NCI-H1048 (cell line): ENCODE measurements at regions not wholly inside any gene's neighbourhood (a gene's known extent, or its start where the extent isn't known, plus 50 kb on each side); places are given as distances from the start of the nearest gene placed in this dataset.
"Not testable (repeated sequence)": the region's sequence is repeated elsewhere in the genome, so short reads cannot be mapped to it uniquely, and the experiment has no call there.

Experiments used
- DNase-seq: peaks from one replicate; lab custom pipeline; 2025; lab: John Stamatoyannopoulos, UW

DNA sequence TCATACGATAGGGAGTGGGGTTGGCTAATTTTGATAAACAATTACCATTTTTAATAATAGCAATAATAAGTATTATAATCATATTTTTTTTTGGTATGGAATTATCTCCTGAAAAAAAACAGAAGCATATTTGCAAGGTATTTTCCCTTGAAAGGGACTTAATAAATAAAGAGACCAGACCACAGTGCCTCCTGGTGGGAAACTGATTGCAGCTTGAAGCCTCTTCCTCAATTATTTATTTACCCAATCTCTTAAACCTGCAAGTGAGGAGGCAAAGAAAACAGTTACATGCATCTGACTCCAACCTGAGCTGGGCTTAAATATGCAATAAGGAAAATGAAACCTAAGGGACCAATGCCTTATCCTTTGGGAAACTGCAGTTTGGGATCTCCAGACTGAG lies 388.1 kb upstream of the ACO1 start:
- no peak for DNase-seq

DNA sequence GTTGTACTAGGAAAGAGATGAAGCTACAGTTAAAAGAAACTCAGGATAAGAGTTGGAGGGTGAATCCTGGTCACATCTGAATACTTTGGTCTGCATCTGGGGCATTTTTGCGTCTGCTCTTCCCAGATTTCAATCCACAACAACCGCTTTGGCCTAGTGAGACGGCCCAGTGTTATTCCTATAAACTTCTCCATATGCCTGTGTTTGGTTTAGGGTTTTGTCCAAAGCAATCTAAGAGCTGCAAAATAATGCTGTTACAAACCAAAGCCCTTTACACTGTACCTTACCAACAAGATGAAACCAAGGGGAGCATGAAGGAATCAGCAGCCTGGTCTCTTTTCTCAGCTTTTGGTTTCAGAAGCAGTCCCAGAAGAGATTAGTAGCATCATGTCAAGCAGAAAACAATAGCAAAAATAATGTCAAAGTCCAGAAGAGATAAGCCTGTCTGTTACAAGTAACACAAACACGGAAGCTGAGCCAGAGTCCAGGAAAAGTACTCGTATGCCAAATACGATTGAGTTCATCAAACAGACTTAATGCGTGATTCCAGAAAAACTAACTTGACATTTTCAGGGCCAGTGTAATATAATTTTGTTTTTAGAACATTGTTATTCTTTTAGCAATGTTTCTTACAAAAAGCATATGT lies 379.9 kb upstream of the ACO1 start:
- DNase-seq = no peak

DNA sequence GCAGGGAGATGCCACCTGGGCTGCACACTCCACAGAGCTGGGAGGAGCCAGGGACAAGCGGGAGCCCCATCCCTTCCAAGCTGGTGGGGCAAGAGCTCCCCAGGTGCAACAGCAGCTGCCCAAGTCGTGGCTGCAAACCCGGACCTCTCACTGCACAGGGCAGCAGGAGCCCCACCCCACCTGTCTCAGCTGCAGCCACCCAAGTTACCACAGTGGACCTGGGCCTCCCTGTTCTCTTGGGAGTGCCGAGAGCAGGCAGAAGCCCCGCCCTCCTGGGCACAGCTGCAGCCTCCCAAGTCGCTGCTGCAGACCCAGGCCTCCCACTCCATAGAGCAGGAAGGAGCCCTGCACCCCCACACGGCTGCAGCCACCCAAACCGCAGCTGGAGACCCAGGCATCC lies 374.1 kb upstream of the ACO1 start:
- DNase-seq = no peak

DNA sequence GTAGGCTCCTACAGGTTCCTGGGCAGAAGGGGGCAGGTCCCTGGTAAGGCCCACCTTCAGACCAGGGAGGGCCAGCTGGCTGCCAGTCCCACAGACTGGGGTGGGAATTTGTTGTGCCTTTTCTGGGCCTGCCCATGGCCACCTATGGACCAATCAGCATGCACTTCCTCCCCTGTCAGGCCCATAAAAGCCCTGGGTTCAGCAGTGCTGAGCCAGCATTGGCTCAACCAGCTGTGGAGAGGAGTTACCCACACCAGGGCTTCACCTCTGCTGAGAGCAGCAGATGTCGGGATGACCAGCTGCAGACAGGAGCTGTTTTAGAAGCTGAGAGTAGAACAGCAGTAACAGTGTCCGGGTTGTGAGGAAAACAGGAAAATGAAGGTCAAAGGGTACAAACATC lies 373.4 kb upstream of the ACO1 start:
- no peak for DNase-seq

DNA sequence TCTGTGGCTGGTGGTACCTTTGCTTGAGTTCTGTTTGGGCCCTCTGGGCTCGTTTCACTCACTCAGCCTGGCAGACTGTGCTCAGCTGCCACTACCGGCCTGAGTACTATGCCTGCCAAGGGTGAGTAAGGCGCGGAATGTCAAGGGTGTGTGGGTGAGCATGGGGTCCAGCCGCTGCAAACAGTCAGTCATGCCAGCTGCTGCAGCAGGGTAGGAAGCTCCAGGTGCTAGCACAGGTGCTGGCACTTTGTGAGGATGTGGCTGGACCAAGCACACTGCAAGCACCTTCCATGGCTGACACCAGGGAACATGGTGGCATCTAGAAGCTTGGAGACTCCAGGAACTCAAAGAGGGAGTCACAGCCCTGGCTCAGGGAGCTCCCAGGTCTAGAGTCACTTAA lies 368.6 kb upstream of the ACO1 start:
- no peak for DNase-seq

DNA sequence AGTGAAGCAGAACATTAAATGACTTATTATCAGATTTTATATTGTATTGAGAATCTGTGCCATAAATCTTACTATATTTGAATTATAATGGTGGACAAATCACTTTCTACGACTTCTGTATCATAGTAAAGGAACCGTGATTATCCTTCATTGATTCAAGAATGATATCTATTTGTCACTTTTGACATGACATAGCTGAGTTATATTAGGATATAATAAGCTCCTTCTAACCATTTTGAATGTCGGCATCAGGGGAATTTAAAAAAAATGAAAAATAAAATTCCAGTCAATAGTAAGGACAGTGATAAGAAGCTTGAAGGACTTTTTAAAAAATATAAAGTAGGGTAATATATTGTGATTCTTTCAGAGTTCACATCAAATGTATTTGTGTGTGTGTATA lies 338.9 kb upstream of the ACO1 start:
- DNase-seq = no peak

DNA sequence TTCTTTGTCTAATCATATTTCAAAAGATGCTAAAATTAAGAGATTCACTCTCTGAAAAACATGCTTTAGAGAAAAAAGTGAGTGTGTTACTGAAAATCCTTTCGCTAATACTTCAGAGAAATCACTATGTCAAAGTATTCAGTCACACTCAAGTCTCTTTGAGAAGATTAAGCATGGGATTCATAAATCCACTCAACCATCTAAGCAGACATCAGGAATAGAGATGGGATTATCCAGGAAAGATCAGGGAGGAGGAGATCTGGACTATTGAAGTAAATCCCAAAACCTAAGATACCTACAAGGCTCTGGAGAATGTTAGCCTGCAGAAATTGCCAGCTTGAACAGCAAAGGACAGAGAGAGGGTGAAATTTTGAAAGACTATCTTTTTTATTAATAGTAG lies 317.2 kb upstream of the ACO1 start:
- DNase-seq = no peak

DNA sequence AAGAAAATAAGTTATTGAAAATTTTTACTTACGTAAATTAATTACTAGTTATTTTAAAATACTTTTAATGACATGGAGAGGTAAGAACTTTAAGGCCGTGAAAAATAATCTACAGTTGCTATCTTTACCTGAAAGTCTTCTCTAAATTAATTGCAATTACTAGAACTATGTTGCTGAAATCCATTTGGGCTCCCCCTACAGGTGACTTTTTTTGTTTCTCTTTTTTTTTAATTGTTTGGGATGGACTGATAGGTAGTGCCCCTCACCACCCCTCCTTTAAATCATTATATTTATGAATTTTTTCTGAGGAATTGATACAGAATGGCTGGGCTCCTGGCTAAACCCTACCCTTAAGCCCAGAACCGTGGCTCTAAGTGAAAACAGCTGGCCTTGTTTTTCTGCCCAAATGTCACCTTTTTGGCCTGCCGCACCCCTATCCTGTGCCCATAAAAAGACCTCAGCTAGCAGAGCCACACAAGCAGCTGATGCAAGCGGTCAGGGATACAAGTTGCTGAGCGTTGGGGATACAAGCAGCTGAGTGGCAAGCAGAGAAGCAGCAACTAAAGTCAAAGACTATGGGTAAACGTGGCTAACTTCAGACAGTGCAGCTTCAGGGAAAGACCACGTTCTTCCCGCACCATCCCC lies 315.2 kb upstream of the ACO1 start:
- no peak for DNase-seq

DNA sequence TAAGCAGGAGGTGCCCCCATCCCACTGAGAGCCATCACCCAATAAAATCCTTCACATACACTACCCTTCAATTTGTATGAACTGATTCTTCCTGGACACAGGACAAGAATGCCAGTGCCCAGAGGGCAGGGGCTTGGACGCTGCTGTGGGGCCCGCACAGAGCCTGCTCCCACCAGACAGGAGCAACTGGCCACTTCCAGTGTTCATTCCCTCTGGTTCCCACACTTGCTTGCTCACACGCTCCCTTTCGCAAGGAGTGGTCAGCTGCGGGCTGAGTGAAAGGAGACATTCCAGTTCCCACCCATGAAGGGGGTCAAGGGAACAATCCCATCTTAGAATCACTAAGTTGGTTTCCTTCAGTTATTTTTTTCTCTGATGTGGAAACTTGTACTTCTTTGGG lies 314.5 kb upstream of the ACO1 start:
- no peak for DNase-seq

DNA sequence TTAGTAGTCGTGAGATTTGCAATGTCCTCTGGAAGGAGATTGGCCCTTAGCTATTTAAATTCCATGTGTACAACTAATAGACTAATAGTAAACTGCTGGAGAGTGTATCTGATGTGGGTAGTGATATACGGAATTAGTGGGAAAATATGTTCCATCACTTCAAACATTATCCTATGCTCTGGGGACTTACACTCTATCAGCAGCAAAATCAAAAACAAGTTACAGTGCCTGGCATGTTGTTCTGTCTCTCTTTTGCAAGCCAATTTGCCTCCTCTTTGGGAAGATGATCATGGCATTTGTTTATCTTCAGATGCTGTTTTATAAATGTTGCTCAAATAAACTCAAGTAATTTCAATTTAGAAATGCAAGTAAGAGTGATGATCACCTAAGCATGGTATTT lies 311.9 kb upstream of the ACO1 start:
- DNase-seq = no peak

DNA sequence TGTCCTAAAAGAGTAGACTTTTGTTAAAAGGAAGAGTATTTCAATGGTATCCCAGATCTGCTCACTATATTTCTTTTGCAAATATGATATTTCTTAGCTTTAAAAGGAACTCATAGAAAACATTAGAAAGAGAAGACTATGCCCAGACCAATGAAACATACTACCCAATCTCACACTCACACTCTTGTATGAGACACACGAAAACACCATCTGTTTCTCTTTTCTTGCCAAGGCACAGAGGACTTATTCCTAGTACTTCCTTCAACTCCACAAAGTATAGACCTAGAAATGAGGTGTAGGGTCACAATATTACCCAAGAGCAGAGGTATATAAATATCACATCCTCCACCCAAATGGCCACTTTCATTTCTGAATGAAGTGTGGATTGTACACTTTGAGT lies 292.4 kb upstream of the ACO1 start:
- DNase-seq = no peak

DNA sequence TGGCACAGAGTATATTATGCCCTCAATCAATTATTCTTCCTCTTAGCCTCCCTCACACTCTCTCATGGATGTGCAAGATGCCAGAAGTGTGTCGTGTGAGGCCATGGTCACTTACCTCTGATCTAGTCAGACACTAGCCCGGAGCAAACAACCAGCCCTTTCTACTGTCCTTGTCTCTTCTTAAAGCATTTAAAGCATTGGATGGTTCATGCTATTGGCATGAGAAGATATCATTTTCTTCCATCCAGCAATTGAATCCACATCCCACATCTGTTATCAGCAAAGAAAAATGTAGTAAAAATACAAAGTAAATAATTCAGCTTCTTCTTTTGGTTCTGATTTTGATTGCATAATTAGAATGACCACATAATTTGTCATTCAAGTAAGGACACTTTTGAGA lies 267.2 kb upstream of the ACO1 start:
- no peak for DNase-seq

DNA sequence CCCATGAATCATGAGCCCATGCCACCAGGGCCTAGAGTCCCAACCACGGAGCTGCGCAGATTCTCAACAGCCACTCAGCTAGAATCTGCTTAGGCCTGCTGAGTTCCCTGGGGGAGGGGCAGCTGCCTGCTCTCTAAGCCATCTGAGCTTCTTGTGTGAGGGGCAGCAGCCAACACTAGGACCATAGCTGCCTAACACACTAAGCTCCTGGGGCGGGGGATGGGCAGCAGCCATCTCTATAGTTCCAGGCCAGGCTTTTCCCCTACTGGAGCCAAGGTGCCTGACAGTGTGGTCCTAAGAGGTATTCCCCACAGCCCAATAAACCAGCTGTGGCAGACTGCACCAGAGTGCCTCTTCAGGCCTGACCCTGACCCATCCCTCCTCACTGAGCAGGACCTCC lies 255.9 kb upstream of the ACO1 start:
- no peak for DNase-seq

DNA sequence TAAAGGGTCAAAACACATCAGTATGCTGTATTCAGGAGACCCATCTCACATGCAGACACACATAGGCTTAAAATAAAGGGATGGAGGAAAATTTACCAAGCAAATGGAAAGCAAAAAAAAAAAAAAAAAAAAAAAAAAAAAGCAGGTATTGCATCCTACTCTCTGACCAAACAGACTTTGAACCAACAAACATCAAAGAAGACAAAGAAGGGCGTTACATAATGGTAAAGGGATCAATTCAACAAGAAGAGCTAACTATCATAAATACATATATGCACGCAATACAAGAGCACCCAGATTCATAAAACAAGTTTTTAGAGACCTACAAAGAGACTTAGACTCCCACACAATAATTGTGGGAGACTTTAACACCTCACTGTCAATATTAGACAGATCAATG lies 253.7 kb upstream of the ACO1 start:
- not testable (repeated sequence) for DNase-seq

DNA sequence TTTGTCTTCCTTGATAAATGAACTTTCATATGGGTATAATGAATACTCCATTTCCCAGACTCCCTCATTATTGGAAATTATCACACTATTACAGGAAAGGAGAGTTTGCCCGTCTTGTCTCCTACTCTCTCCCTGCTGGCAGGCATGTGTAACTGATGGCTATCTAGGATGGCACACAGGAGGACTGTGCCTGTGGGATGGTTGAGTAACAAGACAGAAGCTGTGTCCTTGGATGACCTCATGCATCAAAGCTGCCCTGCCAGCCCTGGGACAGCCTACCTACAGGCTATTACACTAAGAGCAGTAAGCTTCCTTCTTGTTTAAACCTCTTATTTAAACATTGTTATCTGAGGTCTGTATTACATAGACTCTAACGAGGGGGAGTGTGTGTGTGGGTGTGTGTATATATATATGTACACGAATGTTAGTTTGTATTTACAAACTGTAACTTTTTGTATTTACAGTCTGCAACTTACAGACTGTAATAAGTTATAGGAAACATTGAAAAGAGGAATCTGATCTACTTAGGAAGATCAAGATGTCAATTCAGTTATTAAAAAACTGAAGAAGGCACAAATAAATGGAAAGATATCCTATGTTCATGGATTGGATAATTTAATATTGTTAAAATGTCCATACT lies 247.6 kb upstream of the ACO1 start:
- DNase-seq = no peak

DNA sequence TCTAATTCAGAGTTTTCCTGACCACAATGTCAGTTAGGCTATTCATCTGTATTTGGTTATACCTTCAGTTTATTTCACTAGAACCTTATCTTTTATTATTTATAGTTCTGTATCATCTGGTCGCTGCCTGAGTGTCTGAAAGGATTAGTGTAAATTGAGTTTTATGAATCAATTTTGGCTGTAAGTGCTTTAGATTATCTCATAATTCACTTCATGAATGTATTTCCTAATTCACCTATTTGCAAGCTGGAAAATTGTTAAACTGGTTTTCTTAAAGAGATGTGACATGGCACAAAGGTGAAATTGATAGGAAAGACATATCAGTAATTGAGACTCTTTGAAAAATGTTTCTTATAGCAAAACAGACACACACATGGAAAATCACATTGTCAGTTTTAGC lies 242.4 kb upstream of the ACO1 start:
- DNase-seq = no peak

DNA sequence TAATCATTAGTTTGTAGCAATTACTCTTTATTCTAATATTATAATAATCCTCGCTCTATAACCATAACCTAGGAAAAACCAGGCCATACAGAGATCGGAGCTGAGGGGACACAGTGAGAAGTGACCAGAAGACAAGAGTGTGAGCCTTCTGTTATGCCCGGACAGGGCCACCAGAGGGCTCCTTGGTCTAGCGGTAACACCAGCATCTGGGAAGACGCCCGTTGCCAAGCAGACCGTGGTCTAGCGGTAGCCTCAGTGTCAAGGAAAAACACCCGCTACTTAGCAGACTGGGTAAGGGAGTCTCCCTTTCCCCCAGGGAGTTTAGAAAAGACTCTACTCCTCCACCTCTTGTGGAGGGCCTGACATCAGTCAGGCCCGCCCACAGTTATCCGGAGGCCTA lies 235.9 kb upstream of the ACO1 start:
- not testable (repeated sequence) for DNase-seq

DNA sequence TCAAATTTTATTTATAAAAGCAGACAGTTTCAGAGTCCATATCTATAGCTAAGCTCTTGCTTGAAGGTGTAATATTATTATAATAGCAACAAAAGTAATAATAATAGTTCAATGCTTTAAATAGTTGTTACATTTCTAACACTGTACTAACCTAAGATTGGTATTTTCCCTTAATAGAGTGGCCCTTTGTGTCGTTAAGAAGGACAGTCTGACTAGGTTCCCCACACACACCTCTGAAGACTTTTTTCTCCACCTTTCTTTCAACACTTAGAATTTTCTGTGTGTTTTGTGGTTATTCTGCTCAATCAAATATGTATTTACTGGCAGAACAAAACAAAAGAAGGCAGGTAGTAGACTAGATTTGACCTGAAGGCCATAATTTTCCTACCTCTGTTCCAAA lies 223.2 kb upstream of the ACO1 start:
- no peak for DNase-seq

DNA sequence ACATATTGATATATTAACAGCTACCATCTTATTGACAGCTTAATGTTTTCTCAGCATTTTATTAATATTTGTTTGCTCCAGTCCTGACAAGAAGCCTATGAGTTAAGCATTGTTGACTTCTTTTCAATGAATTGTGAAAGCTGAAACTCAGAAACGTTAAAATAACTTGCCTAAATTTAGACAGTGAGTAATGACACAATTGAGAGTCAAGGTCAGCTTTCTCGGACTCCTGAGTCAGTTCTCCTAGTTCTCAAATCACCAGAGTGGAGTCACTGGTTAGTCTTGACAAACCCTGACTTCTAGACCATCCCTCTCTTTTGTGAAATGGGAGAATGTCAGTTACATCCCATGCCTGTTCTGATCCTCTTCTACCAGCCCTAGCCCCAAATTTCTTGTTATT lies 222.7 kb upstream of the ACO1 start:
- DNase-seq = no peak

DNA sequence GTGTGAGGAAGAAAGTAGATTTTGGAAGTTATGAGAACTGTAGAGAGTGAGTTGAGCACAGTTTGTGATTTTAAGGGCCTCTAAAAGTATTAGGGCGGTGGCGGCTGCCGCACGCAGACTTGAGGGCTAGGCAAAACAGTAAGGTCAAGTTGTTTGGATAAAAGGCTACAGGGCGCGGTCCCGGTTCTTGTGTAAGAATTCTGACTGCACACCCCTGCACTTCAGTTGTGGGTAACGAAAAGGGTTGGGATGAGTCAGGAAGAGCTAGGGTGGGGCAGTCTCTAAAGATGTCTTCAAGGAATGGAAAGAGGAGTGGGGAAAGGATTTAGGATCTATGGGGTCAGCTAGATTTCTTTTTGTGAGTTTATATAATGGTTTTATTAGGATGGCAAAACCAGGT lies 218.1 kb upstream of the ACO1 start:
- not testable (repeated sequence) for DNase-seq

DNA sequence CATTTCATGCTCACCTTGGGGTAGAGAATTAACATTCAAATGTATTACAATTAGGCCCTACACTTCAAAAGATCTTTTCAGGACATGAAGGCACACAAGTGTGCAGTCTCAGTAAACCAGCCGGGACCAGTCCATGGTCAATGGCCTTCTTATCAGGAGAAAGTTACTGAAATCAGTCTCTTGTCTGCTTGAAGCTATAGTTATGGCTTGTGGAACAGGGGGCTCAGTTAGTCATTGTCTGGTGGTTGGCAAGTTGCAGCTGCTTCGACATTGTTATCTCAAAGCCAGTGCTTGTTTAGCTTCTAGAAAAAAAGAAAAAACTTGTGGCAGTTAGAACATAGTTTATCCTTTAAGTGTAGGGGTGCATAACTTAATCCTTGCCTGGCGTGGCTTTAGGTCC lies 213.1 kb upstream of the ACO1 start:
- no peak for DNase-seq

DNA sequence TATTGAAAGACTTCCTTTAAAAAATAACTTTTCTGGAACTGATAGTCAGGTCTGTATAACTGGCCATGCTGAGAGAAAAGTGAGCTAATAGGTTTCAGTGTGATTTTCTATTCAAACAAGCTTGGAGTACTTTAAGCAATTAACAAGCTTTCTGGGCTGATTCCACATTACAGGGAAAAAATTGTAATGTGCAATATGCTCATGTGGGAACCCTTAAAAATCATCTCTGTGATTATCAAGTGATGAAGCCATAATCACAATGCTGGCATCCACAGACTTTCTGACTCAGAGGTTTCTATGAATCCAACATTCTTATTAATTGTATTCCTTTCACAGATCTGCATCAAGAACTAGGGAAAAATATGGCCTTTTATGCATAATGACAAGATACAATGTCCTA lies 212.2 kb upstream of the ACO1 start:
- DNase-seq = no peak

DNA sequence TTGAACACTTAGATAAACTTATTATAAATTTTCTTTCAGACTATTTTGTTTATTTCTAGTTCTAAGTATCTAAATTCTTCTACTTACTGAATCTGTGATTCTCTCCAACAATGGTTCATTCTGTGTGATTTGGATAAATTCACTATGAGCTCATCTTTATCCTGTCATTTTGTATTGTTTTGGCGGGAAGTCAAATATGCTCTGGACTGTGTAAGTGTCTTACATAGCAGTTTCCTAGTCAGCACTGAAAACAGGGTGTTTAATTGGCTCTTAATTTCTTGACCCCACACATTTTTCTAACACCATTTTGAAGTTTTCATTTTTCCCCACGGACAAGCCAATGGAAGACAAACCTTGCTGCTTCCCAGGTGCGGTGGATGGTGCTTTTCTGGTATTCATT lies 207.0 kb upstream of the ACO1 start:
- no peak for DNase-seq

DNA sequence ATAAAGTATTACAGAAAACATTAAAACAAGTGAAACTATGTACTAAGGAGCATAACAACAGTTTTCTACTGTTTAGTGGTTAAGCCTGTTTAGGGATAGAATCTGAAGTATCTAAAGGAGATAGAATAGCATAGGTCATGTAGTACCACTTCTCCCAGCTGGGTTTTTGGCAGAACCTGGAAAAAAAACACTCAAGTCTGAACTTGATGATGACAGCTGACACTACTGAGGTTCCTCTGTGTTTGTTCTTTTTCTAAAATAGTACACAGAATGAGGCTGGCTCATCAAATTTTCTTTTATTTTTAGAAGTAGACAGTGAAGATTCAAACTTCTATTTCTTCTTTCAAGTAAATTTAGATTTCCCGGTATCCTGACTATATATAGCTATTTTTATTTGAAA lies 203.8 kb upstream of the ACO1 start:
- no peak for DNase-seq
